Ovary (tissue), 3 donors: ENCODE measurements at regions not wholly inside any gene's neighbourhood (a gene's known extent, or its start where the extent isn't known, plus 50 kb on each side); places are given as distances from the start of the nearest gene placed in this dataset.

ENCODE experiments used
- EP300 ChIP-seq: sonication (generic); formaldehyde crosslinking; IDR thresholded peaks from one replicate; pipeline ENCODE4 v1.6.1; 2017; ENCODE audit warnings: antibody characterized with exemption
- TF ChIP-seq, protein P1 (sequence below), 3 donors: fragments of 450-650 bp in 2 of 3; fragments of 200-600 bp in 1 of 3; IDR thresholded peaks; one replicate each; pipeline versions ENCODE4 v1.5.1 to v1.8.0; 2016 to 2022; ENCODE audit warnings: antibody characterized with exemption in 3 of 3, mild to moderate bottlenecking in 1 of 3
- donor health status: DM: no; HTN: no; CAD: no.

DNA sequence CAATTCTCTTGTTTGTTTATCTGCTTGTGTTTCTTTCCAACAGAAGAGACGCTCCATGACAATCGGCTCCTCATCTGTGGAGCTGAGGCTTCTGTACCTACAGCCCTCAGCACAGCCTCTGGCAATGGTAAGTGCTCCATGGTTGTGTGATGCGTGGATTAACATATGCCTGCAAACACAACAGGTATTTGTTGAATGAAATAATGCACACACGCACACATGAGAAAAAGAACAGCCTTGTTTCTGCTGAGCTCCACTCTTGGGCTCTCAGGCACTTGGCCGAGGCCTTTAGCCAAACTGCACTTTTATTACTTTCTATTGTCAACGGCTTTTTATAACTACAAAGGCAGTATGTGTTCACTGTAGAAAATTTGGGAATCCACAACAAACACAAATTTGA is 120.4 kb upstream of the TMCC3 start:
- TF ChIP-seq, protein P1, sequence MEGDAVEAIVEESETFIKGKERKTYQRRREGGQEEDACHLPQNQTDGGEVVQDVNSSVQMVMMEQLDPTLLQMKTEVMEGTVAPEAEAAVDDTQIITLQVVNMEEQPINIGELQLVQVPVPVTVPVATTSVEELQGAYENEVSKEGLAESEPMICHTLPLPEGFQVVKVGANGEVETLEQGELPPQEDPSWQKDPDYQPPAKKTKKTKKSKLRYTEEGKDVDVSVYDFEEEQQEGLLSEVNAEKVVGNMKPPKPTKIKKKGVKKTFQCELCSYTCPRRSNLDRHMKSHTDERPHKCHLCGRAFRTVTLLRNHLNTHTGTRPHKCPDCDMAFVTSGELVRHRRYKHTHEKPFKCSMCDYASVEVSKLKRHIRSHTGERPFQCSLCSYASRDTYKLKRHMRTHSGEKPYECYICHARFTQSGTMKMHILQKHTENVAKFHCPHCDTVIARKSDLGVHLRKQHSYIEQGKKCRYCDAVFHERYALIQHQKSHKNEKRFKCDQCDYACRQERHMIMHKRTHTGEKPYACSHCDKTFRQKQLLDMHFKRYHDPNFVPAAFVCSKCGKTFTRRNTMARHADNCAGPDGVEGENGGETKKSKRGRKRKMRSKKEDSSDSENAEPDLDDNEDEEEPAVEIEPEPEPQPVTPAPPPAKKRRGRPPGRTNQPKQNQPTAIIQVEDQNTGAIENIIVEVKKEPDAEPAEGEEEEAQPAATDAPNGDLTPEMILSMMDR (IDR thresholded peaks at IDR 0.05) = no peak
- no peak for TF ChIP-seq EP300
